ENCODE measurements at regions not wholly inside any gene's neighbourhood (a gene's known extent, or its start where the extent isn't known, plus 50 kb on each side); places are given as distances from the start of the nearest gene placed in this dataset.

DNA sequence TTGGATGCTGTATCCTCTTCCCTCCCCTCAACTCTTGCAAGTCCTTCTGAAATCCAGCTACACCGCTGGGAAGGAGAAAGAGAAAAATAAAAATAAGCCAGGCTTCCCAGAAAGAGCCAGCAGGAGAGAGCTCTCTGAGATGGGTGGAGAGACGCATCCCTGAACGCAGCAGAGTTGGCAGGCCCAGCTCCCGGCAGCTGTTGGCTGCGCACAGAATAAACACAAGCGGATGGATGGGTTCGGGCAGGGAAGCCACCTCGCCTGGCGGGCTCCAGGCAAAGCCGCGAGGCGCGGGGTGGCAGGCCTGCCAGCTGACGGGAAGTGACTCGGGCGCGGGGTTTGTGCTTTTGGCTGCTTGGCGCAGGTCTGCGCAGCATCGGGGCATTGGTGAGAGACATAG is 537.7 kb downstream of the MIAT start:
- H3K27me3 Mint-ChIP-seq: peaks cover 9% of the 10 kb centered on the region
- no peak overlapping the region for H3K27ac Mint-ChIP-seq
- ChIA-PET CTCF (interaction anchor here (0.5 kb wide), 1 partner anchor 831 kb away, joined by 5 read pairs; no protein-coding TSS in a partner anchor), POLR2A (no interaction called here)
- DNase-seq (no peak), ATAC-seq (ENCODE audit: low read depth) (no peak)
- Histone ChIP-seq H3K36me3 (replicated peaks in 1 of 2; ENCODE audit: control extremely low read depth in 1 of 2, control insufficient read depth in 1 of 2, extremely low read depth in 1 of 2, insufficient read depth in 2 of 2, low read length in 1 of 2) (no peaks in the 10 kb centered on the region), H3K9ac (ENCODE audit: low read length) (no peak overlapping the region), H3K4me3 (ENCODE audit: control extremely low read depth in 1 of 5, extremely low read depth in 1 of 5, insufficient read depth in 1 of 5, low read depth in 2 of 5, low read length in 4 of 5) (no peak overlapping the region), H3K27ac (ENCODE audit: low read length in 2 of 2) (no peak overlapping the region), H2AFZ (ENCODE audit: insufficient read depth, low read depth, low read length, poor library complexity, severe bottlenecking) (no peak overlapping the region), H3K79me2 (ENCODE audit: control insufficient read depth, insufficient read depth, low read length) (no peaks in the 10 kb centered on the region), H3K27me3 (replicated peaks in 1 of 4; ENCODE audit: control extremely low read depth in 1 of 4, control insufficient read depth in 3 of 4, insufficient read depth in 4 of 4, low read length in 3 of 4) (no peaks in the 10 kb centered on the region), H3K4me2 (replicated peaks; ENCODE audit: low read depth, low read length, poor library complexity, severe bottlenecking) (no peak overlapping the region), H4K20me1 (ENCODE audit: control insufficient read depth, insufficient read depth, low read length, poor library complexity, severe bottlenecking) (no peaks in the 10 kb centered on the region), H3K9me3 (ENCODE audit: control extremely low read depth in 1 of 3, control insufficient read depth in 2 of 3, insufficient read depth in 1 of 3, low read length in 2 of 3) (peaks cover 0 to 9% (median 6%) of the 10 kb centered on the region in 3 donors), H3K4me1 (ENCODE audit: control insufficient read depth in 2 of 2, insufficient read depth in 2 of 2, low read length in 2 of 2) (no peaks in the 10 kb centered on the region)
- no peaks in the 10 kb centered on the region for H3K4me1 Mint-ChIP-seq
- H3K9me3 Mint-ChIP-seq (ENCODE audit: insufficient read depth): peaks cover 3% of the 10 kb centered on the region
- TF ChIP-seq EZH2 (IDR thresholded peaks at IDR 0.05; ENCODE audit: borderline replicate concordance, insufficient read depth, low read depth, low read length, poor library complexity, severe bottlenecking): no peak
- TF ChIP-seq, protein P1, sequence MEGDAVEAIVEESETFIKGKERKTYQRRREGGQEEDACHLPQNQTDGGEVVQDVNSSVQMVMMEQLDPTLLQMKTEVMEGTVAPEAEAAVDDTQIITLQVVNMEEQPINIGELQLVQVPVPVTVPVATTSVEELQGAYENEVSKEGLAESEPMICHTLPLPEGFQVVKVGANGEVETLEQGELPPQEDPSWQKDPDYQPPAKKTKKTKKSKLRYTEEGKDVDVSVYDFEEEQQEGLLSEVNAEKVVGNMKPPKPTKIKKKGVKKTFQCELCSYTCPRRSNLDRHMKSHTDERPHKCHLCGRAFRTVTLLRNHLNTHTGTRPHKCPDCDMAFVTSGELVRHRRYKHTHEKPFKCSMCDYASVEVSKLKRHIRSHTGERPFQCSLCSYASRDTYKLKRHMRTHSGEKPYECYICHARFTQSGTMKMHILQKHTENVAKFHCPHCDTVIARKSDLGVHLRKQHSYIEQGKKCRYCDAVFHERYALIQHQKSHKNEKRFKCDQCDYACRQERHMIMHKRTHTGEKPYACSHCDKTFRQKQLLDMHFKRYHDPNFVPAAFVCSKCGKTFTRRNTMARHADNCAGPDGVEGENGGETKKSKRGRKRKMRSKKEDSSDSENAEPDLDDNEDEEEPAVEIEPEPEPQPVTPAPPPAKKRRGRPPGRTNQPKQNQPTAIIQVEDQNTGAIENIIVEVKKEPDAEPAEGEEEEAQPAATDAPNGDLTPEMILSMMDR (IDR thresholded peaks at IDR 0.05): no peak
- intact Hi-C loops (cut with micrococcal nuclease): no loop called here
- no peak overlapping the region for H3K4me3 Mint-ChIP-seq
- 90% methylated on average over 16 of the region's 20 CpGs for WGBS (ENCODE audit: insufficient coverage)

- DNase-seq: no peak
Observed at GRCh38 chr22:27195494-27195893, 538.1 kb downstream of the MIAT start.

More at GRCh38 chr22:27195494-27195893, 538.1 kb downstream of the MIAT start:
- ChIA-PET POLR2A (no interaction called here), CTCF (interaction anchor here (0.5 kb wide), 1 partner anchor 831 kb away, joined by 5 read pairs; no protein-coding TSS in a partner anchor)
- TF ChIP-seq, protein P1 (IDR thresholded peaks at IDR 0.05): no peak
- TF ChIP-seq EZH2 (IDR thresholded peaks at IDR 0.05; ENCODE audit: borderline replicate concordance, insufficient read depth, low read depth, low read length, poor library complexity, severe bottlenecking): no peak
- H3K4me1 ChIP-seq (ENCODE audit: control insufficient read depth in 2 of 2, insufficient read depth in 2 of 2, low read length in 2 of 2): no peaks in the 10 kb centered on the region
- Mint-ChIP-seq H3K9me3 (ENCODE audit: insufficient read depth) (peaks cover 3% of the 10 kb centered on the region), H3K4me3 (no peak overlapping the region), H3K27ac (no peak overlapping the region), H3K27me3 (peaks cover 7% of the 10 kb centered on the region), H3K4me1 (no peaks in the 10 kb centered on the region)
- no peak for ATAC-seq (ENCODE audit: low read depth)
- no peak overlapping the region for H3K27ac ChIP-seq (ENCODE audit: low read length in 2 of 2)
- no peaks in the 10 kb centered on the region for H3K79me2 ChIP-seq (ENCODE audit: control insufficient read depth, insufficient read depth, low read length)
- H2AFZ ChIP-seq (ENCODE audit: insufficient read depth, low read depth, low read length, poor library complexity, severe bottlenecking): no peak overlapping the region
- H3K27me3 ChIP-seq (replicated peaks in 1 of 4; ENCODE audit: control extremely low read depth in 1 of 4, control insufficient read depth in 3 of 4, insufficient read depth in 4 of 4, low read length in 3 of 4): no peaks in the 10 kb centered on the region
- WGBS (ENCODE audit: insufficient coverage): 94% methylated on average over 4 of the region's 5 CpGs
- intact Hi-C loops (cut with micrococcal nuclease): no loop called here
- H3K4me2 ChIP-seq (replicated peaks; ENCODE audit: low read depth, low read length, poor library complexity, severe bottlenecking): no peak overlapping the region
- no peak overlapping the region for H3K9ac ChIP-seq (ENCODE audit: low read length)
- peaks cover 0 to 9% (median 6%) of the 10 kb centered on the region in 3 donors for H3K9me3 ChIP-seq (ENCODE audit: control extremely low read depth in 1 of 3, control insufficient read depth in 2 of 3, insufficient read depth in 1 of 3, low read length in 2 of 3)
- H4K20me1 ChIP-seq (ENCODE audit: control insufficient read depth, insufficient read depth, low read length, poor library complexity, severe bottlenecking): no peaks in the 10 kb centered on the region
- H3K4me3 ChIP-seq (ENCODE audit: control extremely low read depth in 1 of 5, extremely low read depth in 1 of 5, insufficient read depth in 1 of 5, low read depth in 2 of 5, low read length in 4 of 5): no peak overlapping the region
- H3K36me3 ChIP-seq (replicated peaks in 1 of 2; ENCODE audit: control extremely low read depth in 1 of 2, control insufficient read depth in 1 of 2, extremely low read depth in 1 of 2, insufficient read depth in 2 of 2, low read length in 1 of 2): no peaks in the 10 kb centered on the region
